Subcutaneous abdominal adipose tissue (tissue), 5 donors: ENCODE measurements at regions not wholly inside any gene's neighbourhood (a gene's known extent, or its start where the extent isn't known, plus 50 kb on each side); places are given as distances from the start of the nearest gene placed in this dataset.
"Not testable (repeated sequence)": the region's sequence is repeated elsewhere in the genome, so short reads cannot be mapped to it uniquely, and the experiment has no call there.

ENCODE experiments used
- H3K27ac ChIP-seq: one replicate; pipeline ENCODE4 v1.7.0; 2013; ENCODE audit warnings: low read depth, mild to moderate bottlenecking, inconsistent platforms, low read length, moderate library complexity
- H3K27me3 ChIP-seq, 5 donors: one replicate each; pipeline ENCODE4 v1.7.0; 2013; ENCODE audit warnings: low read length in 5 of 5, inconsistent platforms in 1 of 5; ENCODE audit not compliant: control insufficient read depth in 5 of 5, insufficient read depth in 4 of 5
- H3K36me3 ChIP-seq, 5 donors: one replicate each; pipeline ENCODE4 v1.7.0; 2013; ENCODE audit warnings: low read length in 5 of 5; ENCODE audit not compliant: control insufficient read depth in 5 of 5, insufficient read depth in 5 of 5
- H3K4me1 ChIP-seq, 5 donors: one replicate each; pipeline ENCODE4 v1.7.0; 2013; ENCODE audit warnings: low read length in 5 of 5, mild to moderate bottlenecking in 3 of 5, moderate library complexity in 1 of 5; ENCODE audit not compliant: control insufficient read depth in 5 of 5, insufficient read depth in 5 of 5
- H3K4me3 ChIP-seq, 5 donors: one replicate each; pipeline ENCODE4 v1.7.0; 2013; ENCODE audit warnings: low read length in 5 of 5, low read depth in 1 of 5
- H3K9ac ChIP-seq, 5 donors: one replicate each; pipeline ENCODE4 v1.7.0; 2013; ENCODE audit warnings: low read length in 5 of 5, mild to moderate bottlenecking in 4 of 5, moderate library complexity in 3 of 5
- H3K9me3 ChIP-seq, 5 donors: one replicate each; pipeline ENCODE4 v1.7.0; 2013; ENCODE audit warnings: low read length in 5 of 5; ENCODE audit not compliant: control insufficient read depth in 5 of 5
- donor health status: healthy.
- donor health status: healthy.
- donor health status: healthy.
- donor health status: healthy.
- donor health status: healthy.

DNA sequence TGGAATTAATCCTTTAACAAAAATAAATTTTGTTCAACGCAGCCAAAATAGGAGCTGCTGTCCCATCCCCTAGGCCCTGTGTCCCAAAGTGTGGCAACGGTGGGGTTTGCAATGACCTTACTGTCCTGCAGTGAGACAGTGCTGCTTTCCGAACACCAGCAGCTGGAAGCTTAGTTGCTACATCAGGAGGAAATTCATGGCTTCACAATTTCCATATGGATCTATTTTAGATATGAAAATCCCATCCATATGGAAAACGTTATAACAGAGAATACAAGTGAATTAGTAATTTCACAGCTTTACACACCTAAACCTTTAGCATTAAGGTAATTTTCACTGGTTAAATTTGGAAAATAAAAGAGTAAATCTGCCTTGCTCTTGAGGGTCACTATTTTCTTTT is 396.3 kb upstream of the TENM3 start:
- Histone ChIP-seq H3K27me3 (no peaks in the 10 kb centered on the region), H3K9ac (no peak overlapping the region), H3K36me3 (no peaks in the 10 kb centered on the region), H3K9me3 (no peaks in the 10 kb centered on the region), H3K4me3 (no peak overlapping the region), H3K27ac (no peak overlapping the region), H3K4me1 (no peaks in the 10 kb centered on the region)

- H3K27me3 ChIP-seq, result no peaks in the 10 kb centered on the region
- H3K9ac ChIP-seq, result no peak overlapping the region
- H3K4me3 ChIP-seq, result no peak overlapping the region
- H3K9me3 ChIP-seq, result no peaks in the 10 kb centered on the region
- H3K27ac ChIP-seq, result no peak overlapping the region
- no peaks in the 10 kb centered on the region for H3K36me3 ChIP-seq
- no peaks in the 10 kb centered on the region for H3K4me1 ChIP-seq
Measured at GRCh38 chr4:181848357-181848756, 394.8 kb upstream of the TENM3 start.

GRCh38 chr4:181849472-181849871 is 393.7 kb upstream of the TENM3 start:
- Histone ChIP-seq H3K9me3 (no peaks in the 10 kb centered on the region), H3K4me1 (no peaks in the 10 kb centered on the region), H3K27ac (no peak overlapping the region), H3K27me3 (no peaks in the 10 kb centered on the region), H3K36me3 (no peaks in the 10 kb centered on the region), H3K4me3 (no peak overlapping the region), H3K9ac (no peak overlapping the region)

DNA sequence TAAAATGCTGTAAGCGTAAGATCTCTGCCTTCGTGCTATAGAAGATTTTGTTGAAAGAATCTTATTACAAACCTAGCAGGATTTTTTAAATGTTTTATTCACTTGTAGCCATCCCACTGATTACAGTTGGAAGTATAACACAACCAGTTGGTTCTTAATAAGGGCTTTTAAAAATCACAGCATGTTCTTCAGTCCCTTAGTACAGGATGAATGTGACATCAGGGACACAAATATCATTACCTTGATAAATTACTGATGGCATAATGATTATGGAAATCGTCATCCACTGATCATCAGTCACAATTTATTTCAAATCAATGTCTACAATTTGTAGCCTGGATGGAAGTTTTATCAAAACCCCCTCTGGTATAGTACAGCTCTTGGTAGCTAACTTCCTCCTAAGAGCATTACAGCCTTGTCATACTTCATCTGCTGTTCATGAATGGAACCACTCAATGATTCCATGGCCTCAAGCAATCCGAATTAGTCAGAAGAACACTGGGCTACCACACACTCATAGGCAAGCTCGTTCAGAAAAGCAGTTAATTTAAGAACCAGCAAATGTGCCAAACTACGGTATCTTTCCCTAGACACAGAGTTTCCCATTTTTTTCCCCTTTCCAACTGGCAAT is 389.2 kb upstream of the TENM3 start:
- Histone ChIP-seq H3K36me3 (no peaks in the 10 kb centered on the region), H3K9ac (no peak overlapping the region), H3K4me3 (no peak overlapping the region), H3K27ac (no peak overlapping the region), H3K9me3 (peaks cover 0 to 5% (median 0%) of the 10 kb centered on the region in 5 donors), H3K4me1 (no peaks in the 10 kb centered on the region), H3K27me3 (peaks cover 0 to 6% (median 0%) of the 10 kb centered on the region in 5 donors)

DNA sequence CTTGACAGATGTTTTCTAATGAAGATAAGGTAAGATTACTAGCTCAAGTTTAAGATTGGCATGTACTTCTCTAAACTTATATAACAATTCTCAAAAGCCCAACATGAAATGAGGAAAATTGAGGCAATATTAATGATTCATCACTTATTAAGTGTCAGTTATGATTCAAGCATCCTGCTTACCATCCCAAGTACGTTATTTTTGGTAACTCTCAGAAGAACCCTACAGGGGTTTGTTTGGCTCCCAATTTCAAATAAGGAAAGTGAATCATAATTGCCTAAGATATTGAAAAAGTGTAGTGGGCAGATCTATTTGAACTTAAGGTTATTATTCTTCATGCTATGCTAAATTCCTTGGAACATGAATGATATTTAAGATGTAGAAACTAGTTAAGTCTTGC is 387.9 kb upstream of the TENM3 start:
- Histone ChIP-seq H3K27me3 (peaks cover 0 to 6% (median 0%) of the 10 kb centered on the region in 5 donors), H3K9me3 (peaks cover 0 to 5% (median 0%) of the 10 kb centered on the region in 5 donors), H3K4me1 (peaks cover 0 to 4% (median 0%) of the 10 kb centered on the region in 5 donors), H3K36me3 (no peaks in the 10 kb centered on the region), H3K27ac (no peak overlapping the region), H3K9ac (no peak overlapping the region), H3K4me3 (no peak overlapping the region)

DNA sequence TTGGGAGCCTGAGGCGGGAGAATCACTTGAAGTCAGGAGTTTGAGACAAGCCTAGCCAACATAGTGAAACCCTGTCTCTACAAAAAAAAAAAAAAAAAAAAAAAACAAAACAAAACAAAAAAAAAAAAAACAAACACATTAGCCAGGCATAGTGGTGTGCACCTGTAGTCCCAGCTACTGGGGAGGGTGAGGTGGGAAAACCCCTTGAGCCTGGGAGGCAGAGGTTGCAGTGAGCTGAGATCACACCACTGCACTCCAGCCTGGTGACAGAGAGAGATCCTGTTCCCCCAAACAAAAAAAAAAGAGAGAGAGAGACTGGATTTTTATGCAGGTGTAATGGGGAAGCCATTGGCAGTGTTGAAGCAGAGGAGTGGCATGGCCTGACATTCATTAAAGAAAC is 385.7 kb upstream of the TENM3 start:
- H3K9ac ChIP-seq, H3K9me3 ChIP-seq, H3K27ac ChIP-seq, H3K4me1 ChIP-seq, H3K4me3 ChIP-seq, H3K27me3 ChIP-seq, H3K36me3 ChIP-seq: not testable (repeated sequence)

- H3K4me3 ChIP-seq, result no peak overlapping the region
- no peaks in the 10 kb centered on the region for H3K36me3 ChIP-seq
- peaks cover 0 to 4% (median 0%) of the 10 kb centered on the region in 5 donors for H3K4me1 ChIP-seq
- H3K27me3 ChIP-seq, result peaks cover 0 to 6% (median 0%) of the 10 kb centered on the region in 5 donors
- H3K9me3 ChIP-seq, result peaks cover 0 to 5% (median 0%) of the 10 kb centered on the region in 5 donors
- no peak overlapping the region for H3K27ac ChIP-seq
- H3K9ac ChIP-seq, result no peak overlapping the region
Measured at GRCh38 chr4:181858741-181859140, 384.5 kb upstream of the TENM3 start.

DNA sequence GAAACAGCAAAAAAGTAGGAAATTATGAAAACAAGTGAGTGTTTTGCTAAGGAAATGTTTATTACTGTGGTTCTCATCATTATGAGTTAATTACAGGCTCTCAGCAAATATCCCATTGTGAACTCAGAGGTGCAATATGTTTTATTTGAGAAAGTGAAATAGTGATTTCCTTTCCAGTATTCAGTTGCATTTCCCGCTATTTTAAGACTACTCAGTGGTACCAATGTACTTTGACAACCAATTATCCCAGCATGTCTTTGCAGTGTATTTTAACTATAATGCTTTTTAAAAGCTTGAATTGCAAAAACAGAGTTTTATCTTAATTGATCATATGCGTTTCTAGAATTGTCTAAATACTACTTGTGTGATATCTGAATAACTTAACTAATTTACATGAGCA is 383.8 kb upstream of the TENM3 start:
- H3K27ac ChIP-seq, result no peak overlapping the region
- H3K4me1 ChIP-seq, result peaks cover 0 to 4% (median 0%) of the 10 kb centered on the region in 5 donors
- H3K4me3 ChIP-seq, result no peak overlapping the region
- no peak overlapping the region for H3K9ac ChIP-seq
- peaks cover 0 to 5% (median 0%) of the 10 kb centered on the region in 5 donors for H3K9me3 ChIP-seq
- no peaks in the 10 kb centered on the region for H3K36me3 ChIP-seq
- peaks cover 0 to 6% (median 0%) of the 10 kb centered on the region in 5 donors for H3K27me3 ChIP-seq

- Histone ChIP-seq H3K9me3 (peaks cover 0 to 5% (median 0%) of the 10 kb centered on the region in 5 donors), H3K36me3 (no peaks in the 10 kb centered on the region), H3K27ac (no peak overlapping the region), H3K9ac (no peak overlapping the region), H3K4me1 (peaks cover 0 to 4% (median 0%) of the 10 kb centered on the region in 5 donors), H3K27me3 (peaks cover 0 to 6% (median 0%) of the 10 kb centered on the region in 5 donors), H3K4me3 (no peak overlapping the region)
Measured at GRCh38 chr4:181860157-181860556, 383.0 kb upstream of the TENM3 start.

GRCh38 chr4:181860668-181861067 is 382.5 kb upstream of the TENM3 start:
- H3K36me3 ChIP-seq, result no peaks in the 10 kb centered on the region
- H3K27ac ChIP-seq, result no peak overlapping the region
- H3K4me1 ChIP-seq, result peaks cover 0 to 4% (median 0%) of the 10 kb centered on the region in 5 donors
- peaks cover 0 to 5% (median 0%) of the 10 kb centered on the region in 5 donors for H3K27me3 ChIP-seq
- H3K9me3 ChIP-seq, result peaks cover 0 to 5% (median 0%) of the 10 kb centered on the region in 5 donors
- no peak overlapping the region for H3K4me3 ChIP-seq
- no peak overlapping the region for H3K9ac ChIP-seq
